ENCODE measurements at regions not wholly inside any gene's neighbourhood (a gene's known extent, or its start where the extent isn't known, plus 50 kb on each side); places are given as distances from the start of the nearest gene placed in this dataset.

- no peak for DNase-seq
Measured at GRCh38 chr6:26197933-26198721, 110.9 kb downstream of the HFE start.

DNA sequence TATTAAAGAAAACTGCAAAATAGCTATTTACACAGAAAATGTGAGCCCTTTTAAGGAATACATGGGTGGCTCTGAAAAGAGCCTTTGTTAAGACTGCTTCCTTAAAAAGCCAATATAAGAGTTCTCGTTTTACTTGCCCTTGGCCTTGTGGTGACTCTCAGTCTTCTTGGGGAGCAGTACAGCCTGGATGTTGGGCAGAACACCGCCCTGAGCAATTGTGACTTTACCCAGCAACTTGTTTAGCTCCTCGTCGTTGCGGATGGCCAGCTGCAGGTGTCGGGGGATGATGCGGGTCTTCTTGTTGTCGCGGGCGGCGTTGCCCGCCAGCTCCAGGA is 111.5 kb downstream of the HFE start:
- no peak for DNase-seq

GRCh38 chr6:26199057-26199772 is 112.0 kb downstream of the HFE start:
- DNase-seq, result peak; percentile 90

GRCh38 chr6:26199773-26200764 is 112.8 kb downstream of the HFE start:
- no peak for DNase-seq

DNA sequence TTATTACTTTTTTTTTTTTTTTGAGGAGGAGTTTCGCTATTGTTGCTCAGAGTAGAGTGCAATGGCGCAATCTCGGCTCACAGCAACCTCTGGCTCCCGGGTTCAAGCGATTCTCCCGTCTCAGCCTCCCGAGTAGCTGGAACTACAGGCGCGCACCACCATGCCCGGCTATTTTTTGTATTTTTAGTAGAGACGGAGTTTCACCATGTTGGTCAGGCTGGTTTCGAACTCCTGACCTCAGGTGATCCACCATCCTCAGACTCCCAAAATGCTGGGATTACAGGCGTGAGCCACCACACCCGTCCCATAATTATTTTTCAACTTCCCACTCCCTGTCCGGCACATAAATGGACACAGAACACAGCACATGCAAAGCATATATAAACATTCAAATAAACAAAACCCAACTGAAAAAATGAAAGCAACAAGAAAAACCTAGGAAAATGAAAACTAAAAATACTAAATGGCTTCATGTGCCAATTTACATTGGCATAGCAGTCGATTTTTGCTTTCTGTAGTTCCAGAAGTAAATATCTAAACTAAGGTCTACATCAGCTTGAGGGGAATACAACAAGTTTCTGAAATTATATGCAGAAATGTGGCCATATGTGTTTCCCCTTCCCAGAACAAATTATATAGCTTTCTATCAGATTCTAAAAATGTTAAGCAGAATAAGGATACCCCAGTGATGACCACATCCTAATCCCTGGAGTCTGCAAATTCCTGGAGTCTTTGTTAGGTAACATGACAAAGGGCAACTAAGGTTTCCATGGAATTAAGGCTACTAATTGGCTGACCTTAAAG is 113.9 kb downstream of the HFE start:
- DNase-seq, result no peak

GRCh38 chr6:26202201-26202611 is 115.0 kb downstream of the HFE start:
- no peak for DNase-seq

- no peak for DNase-seq
Measured at GRCh38 chr6:26202811-26203583, 115.8 kb downstream of the HFE start.

- DNase-seq, result peak; percentile 96
Measured at GRCh38 chr6:26204332-26205160, 117.3 kb downstream of the HFE start.

GRCh38 chr6:26205161-26205624 is 118.0 kb downstream of the HFE start:
- peak; percentile 85 for DNase-seq

GRCh38 chr6:26205625-26206574 is 118.7 kb downstream of the HFE start:
- no peak for DNase-seq

DNA sequence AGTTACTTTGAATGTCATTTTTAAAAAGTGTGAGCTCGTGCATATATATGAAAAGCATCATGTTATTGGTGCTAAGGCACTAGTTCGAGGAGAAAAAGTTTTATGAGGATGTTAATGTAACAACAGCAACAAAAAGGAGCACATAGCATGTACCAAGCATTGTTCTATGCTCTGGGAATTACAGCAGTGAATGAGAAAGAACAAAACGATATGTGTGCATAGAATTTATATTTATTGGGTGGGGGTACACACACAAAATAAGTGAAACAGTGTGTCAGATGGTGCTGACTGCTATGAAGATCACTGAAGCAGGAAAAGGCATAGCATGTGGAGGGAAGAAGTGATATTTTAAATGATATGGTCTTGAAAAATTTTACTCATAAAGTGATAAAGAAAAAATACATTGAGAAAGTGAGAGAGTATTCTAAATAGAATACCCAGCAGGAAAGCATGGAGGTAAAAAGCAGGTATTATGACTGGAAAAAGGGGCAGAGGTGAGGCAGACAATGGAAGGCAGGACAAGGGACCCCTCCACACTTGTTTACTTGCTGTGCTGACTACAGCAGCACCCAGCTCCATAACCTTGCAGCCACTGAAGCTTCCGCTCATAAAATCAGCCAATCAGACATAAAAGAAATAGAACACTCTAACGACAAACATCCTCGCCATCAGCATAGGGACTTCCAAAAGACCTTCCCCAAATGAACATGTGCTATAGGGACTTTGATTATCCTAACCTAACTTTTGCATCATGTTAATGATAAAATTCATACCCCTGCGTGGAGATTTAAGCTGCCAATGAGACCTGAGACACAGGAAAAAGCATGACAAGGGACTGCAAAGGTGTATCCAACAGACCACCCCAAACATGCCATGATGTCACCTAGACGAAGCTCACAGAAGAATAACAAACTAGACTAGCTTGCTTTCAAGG is 119.9 kb downstream of the HFE start:
- no peak for DNase-seq

DNA sequence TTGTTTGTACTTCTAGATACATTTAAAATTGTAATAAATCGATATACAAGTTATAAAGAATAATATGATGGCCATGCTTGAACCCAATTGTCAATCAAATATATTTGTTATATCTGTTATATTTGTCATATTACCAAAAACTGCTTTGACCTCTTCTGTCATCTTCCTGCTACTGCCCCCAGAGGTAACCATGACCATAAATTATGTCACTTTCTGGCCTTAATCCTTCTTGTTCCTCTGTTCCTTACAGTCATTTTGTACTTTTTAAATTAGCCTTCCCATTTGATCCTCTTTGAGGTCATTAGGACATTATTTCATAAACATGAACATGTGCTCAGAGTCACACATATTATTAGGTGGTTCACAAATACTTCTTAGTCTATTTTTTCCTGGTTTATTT is 124.7 kb downstream of the HFE start:
- no peak for DNase-seq

GRCh38 chr6:26213334-26214075 is 126.3 kb downstream of the HFE start:
- DNase-seq, result no peak

DNA sequence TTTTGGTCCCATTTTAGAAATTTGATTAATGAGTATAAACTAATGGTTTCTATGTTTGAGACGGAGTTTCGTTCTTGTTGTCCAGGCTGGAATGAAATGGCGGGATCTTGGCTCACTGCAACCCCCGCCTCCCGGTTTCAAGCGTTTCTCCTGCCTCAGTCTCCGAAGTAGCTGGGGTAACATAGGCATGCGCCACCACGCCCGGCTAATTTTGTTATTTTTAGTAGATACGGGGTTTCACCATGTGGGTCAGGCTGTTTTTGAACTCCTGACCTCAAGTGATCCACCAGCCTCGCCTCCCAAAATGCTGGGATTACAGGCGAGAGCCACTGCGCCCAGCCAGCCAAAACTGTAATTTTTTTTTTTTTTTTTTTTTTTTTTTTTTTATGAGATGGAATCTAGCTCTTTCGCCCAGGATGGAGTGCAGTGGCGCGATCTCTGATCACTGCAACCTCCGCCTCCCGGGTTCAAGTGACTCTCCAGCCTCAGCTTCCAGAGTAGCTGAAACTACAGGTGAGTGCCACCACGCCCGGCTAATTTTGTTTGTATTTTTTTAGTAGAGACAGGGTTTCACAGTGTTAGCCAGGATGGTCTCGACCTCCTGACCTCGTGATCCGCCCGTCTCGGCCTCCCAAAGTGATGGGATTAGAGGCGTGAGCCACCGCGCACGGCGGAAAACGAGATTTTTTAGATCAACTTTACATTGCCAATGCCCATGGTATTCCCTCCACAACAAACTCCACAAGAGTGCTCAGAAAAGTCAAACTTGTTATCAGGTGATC is 127.8 kb downstream of the HFE start:
- DNase-seq, result no peak

- DNase-seq, result no peak
Measured at GRCh38 chr6:26215585-26216358, 128.5 kb downstream of the HFE start.
